GM21447 (cell line): ENCODE measurements at regions not wholly inside any gene's neighbourhood (a gene's known extent, or its start where the extent isn't known, plus 50 kb on each side); places are given as distances from the start of the nearest gene placed in this dataset.
A peak's percentile ranks its signal among the peaks of the same experiment; 100 is the strongest.

ENCODE experiments used
- ATAC-seq: cut with Tn5 transposase; IDR thresholded peaks from one replicate; pipeline ENCODE4 v1.9.1; 2021; ENCODE audit not compliant: unreplicated experiment

- ATAC-seq = no peak
These were observed 83.0 kb upstream of the FAM180A start for GRCh38 chr7:135831455-135832195.

- ATAC-seq = no peak
These were observed 80.0 kb upstream of the FAM180A start for GRCh38 chr7:135828604-135829003.

GRCh38 chr7:135827391-135827790, 78.8 kb upstream of the FAM180A start:
- ATAC-seq = no peak

GRCh38 chr7:135825406-135825805, 76.8 kb upstream of the FAM180A start:
- ATAC-seq = no peak

GRCh38 chr7:135822376-135822775, 73.8 kb upstream of the FAM180A start:
- ATAC-seq = no peak

- no peak for ATAC-seq
These were observed 69.0 kb upstream of the FAM180A start for GRCh38 chr7:135817583-135817982.

- no peak for ATAC-seq
These were observed 66.4 kb upstream of the FAM180A start for GRCh38 chr7:135815033-135815432.

GRCh38 chr7:135812148-135812547, 63.5 kb upstream of the FAM180A start:
- no peak for ATAC-seq

GRCh38 chr7:135811506-135811905, 62.9 kb upstream of the FAM180A start:
- no peak for ATAC-seq

- no peak for ATAC-seq
These were observed 59.6 kb upstream of the FAM180A start for GRCh38 chr7:135808206-135808605.

- no peak for ATAC-seq
These were observed 54.5 kb upstream of the FAM180A start for GRCh38 chr7:135803143-135803542.

GRCh38 chr7:135802697-135803096, 54.1 kb upstream of the FAM180A start:
- ATAC-seq = no peak

- ATAC-seq = no peak
These were observed 53.3 kb upstream of the FAM180A start for GRCh38 chr7:135801877-135802276.

- ATAC-seq = peak; percentile 64
These were observed 52.6 kb upstream of the FAM180A start for GRCh38 chr7:135801045-135801693.

GRCh38 chr7:135800560-135800959, 51.9 kb upstream of the FAM180A start:
- ATAC-seq = no peak

- ATAC-seq = no peak
These were observed 51.3 kb upstream of the FAM180A start for GRCh38 chr7:135799881-135800280.
